ENCODE measurements at regions not wholly inside any gene's neighbourhood (a gene's known extent, or its start where the extent isn't known, plus 50 kb on each side); places are given as distances from the start of the nearest gene placed in this dataset.

- TF ChIP-seq CTCF (IDR thresholded peaks at IDR 0.05 in 2 of 3, conservative IDR thresholded peaks at IDR 0.05 in 1 of 3; ENCODE audit: borderline replicate concordance in 1 of 3, insufficient read depth in 1 of 3, low read depth in 2 of 3, low read length in 2 of 3): no peak
- no peak for TF ChIP-seq ZBTB33 (IDR thresholded peaks at IDR 0.05; ENCODE audit: extremely low read depth, insufficient replicate concordance, low read length)
- TF ChIP-seq EZH2phosphoT487 (IDR thresholded peaks at IDR 0.05; ENCODE audit: borderline replicate concordance): no peak
- no peak for TF ChIP-seq EZH2 (IDR thresholded peaks at IDR 0.05)
Measured at GRCh38 chr3:31357451-31357850, 175.3 kb upstream of the STT3B start (continued).

- intact Hi-C loops (cut with micrococcal nuclease): no loop called here
- DNase-seq (ENCODE audit: low read depth, low spot score): no peak
- POLR2A ChIA-PET: no interaction called here
- Histone ChIP-seq H3K27ac (ENCODE audit: low read depth, low read length) (no peak overlapping the region), H3K4me3 (replicated peaks in 1 of 2; ENCODE audit: low read depth in 1 of 2, low read length in 2 of 2) (no peak overlapping the region), H2AFZ (ENCODE audit: low read depth, low read length, poor library complexity, severe bottlenecking) (no peak overlapping the region), H3K9me2 (ENCODE audit: insufficient read depth) (no peaks in the 10 kb centered on the region), H3K9ac (ENCODE audit: low read length) (no peak overlapping the region), H3K4me2 (ENCODE audit: low read length) (no peak overlapping the region), H3K36me3 (ENCODE audit: control insufficient read depth in 1 of 2, insufficient read depth in 2 of 2, low read length in 2 of 2) (no peaks in the 10 kb centered on the region), H3K9me3 (ENCODE audit: control insufficient read depth in 1 of 2, insufficient read depth in 1 of 2, low read depth in 1 of 2, low read length in 2 of 2) (no peaks in the 10 kb centered on the region), H3K4me1 (ENCODE audit: control insufficient read depth in 1 of 2, insufficient read depth in 2 of 2, low read length in 2 of 2) (peaks cover 3 to 29% of the 10 kb centered on the region in 2 experiments; a peak in 3 of 4 replicates), H3K27me3 (ENCODE audit: insufficient read depth, low read length) (no peaks in the 10 kb centered on the region), H3K79me2 (ENCODE audit: insufficient read depth, low read length) (no peaks in the 10 kb centered on the region), H4K20me1 (ENCODE audit: insufficient read depth) (no peaks in the 10 kb centered on the region)
- RAD21 ChIA-PET (ENCODE audit: low non-redundant PET in 1 of 2, low total read pairs in 2 of 2, uncharacterized antibody in 2 of 2, unreplicated experiment in 2 of 2): no interaction called here
- ATAC-seq: no peak
- BruUV-seq (replicated peaks): no TSS peak
- CTCF ChIA-PET: no interaction called here
- TF ChIP-seq SP1 (IDR thresholded peaks at IDR 0.05; ENCODE audit: low read depth): no peak
- TF ChIP-seq POLR2A (IDR thresholded peaks at IDR 0.05; ENCODE audit: borderline replicate concordance, extremely low read depth, insufficient read depth, insufficient read length): no peak
- no peak for TF ChIP-seq EZH2 (IDR thresholded peaks at IDR 0.05)
- no peak for TF ChIP-seq YY1 (IDR thresholded peaks at IDR 0.05; ENCODE audit: extremely low read depth, insufficient replicate concordance, low read depth, low read length)
- no peak for TF ChIP-seq ZNF274 (IDR thresholded peaks at IDR 0.05; ENCODE audit: low read depth, low read length)
- TF ChIP-seq CTCF (IDR thresholded peaks at IDR 0.05 in 2 of 3, conservative IDR thresholded peaks at IDR 0.05 in 1 of 3; ENCODE audit: borderline replicate concordance in 1 of 3, insufficient read depth in 1 of 3, low read depth in 2 of 3, low read length in 2 of 3): no peak
- no peak for TF ChIP-seq TCF7L2 (IDR thresholded peaks at IDR 0.05; ENCODE audit: borderline replicate concordance, extremely low read depth, insufficient read depth, insufficient read length)
- TF ChIP-seq EZH2phosphoT487 (IDR thresholded peaks at IDR 0.05; ENCODE audit: borderline replicate concordance): no peak
- no peak for TF ChIP-seq ZFX (IDR thresholded peaks at IDR 0.05)
- no peak for TF ChIP-seq SRF (IDR thresholded peaks at IDR 0.05; ENCODE audit: low read depth)
- TF ChIP-seq JUND (IDR thresholded peaks at IDR 0.05): no peak
- no peak for TF ChIP-seq EGR1 (IDR thresholded peaks at IDR 0.05; ENCODE audit: low read depth)
- TF ChIP-seq ATF3 (IDR thresholded peaks at IDR 0.05): no peak
Measured at GRCh38 chr3:31358473-31359070, 174.2 kb upstream of the STT3B start.

All from HCT116 (cell line).